Omental fat pad (tissue), 3 donors: ENCODE measurements at regions not wholly inside any gene's neighbourhood (a gene's known extent, or its start where the extent isn't known, plus 50 kb on each side); places are given as distances from the start of the nearest gene placed in this dataset.

ENCODE experiments used
- ATAC-seq: fragments of 150-250 bp; one replicate; pipeline ENCODE4 v1.9.1; 2016; ENCODE audit warnings: mild to moderate bottlenecking, moderate library complexity; ENCODE audit not compliant: low FRiP score
- DNase-seq: peaks from one replicate; pipeline ENCODE4 v3.0.0-alpha.2; 2019; ENCODE audit warnings: low spot score
- CTCF ChIP-seq, 3 donors: fragments of 450-650 bp; IDR thresholded peaks; one replicate each; pipeline ENCODE4 v1.5.1; 2016 to 2017; ENCODE audit warnings: antibody characterized with exemption in 3 of 3, mild to moderate bottlenecking in 3 of 3, moderate library complexity in 2 of 3

DNA sequence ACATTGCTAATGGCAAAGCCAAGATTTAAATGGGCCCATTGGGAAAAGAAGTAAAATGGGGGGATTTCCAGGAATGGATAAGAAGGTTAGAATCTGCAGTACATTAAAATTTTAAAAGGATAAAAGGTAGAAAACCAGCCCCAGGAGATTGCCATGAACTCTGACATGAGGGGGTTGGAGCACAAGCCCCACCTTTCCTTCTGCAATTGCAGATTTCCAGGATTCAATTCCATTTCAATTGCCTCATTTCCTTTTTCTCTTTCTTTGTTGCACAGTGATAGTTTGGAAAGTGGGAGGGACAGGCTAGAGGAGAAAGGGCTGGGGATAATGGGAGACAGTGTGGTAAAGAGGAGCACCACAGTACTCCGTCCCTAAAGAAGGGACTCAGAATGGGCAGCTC lies 238.5 kb upstream of the RAB4A start:
- TF ChIP-seq CTCF (IDR thresholded peaks at IDR 0.05): no peak
- no peak for DNase-seq
- ATAC-seq: no peak

DNA sequence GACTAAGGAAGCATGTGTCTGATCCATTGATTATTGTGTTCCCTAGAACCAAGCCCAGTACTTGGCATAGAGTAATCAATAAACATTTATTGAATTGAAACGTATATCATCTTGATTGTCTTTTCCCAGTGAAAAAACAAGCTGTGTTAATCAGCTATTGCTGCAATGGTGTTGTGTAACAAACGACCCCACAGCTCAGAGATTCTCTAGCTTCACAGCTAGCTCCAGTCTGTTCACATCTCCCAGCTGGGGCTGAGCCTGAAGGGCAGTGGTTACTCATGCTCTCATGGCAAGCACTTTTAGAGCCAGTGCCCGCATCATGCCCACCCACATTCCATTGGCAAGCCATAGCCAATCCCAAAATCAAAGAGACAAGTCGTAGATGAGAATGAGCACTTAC lies 237.4 kb upstream of the RAB4A start:
- DNase-seq (no peak), ATAC-seq (no peak)
- TF ChIP-seq CTCF (IDR thresholded peaks at IDR 0.05): no peak

- DNase-seq (no peak), ATAC-seq (no peak)
- no peak for TF ChIP-seq CTCF (IDR thresholded peaks at IDR 0.05)
Observed at GRCh38 chr1:229034342-229034741, 236.6 kb upstream of the RAB4A start.

DNA sequence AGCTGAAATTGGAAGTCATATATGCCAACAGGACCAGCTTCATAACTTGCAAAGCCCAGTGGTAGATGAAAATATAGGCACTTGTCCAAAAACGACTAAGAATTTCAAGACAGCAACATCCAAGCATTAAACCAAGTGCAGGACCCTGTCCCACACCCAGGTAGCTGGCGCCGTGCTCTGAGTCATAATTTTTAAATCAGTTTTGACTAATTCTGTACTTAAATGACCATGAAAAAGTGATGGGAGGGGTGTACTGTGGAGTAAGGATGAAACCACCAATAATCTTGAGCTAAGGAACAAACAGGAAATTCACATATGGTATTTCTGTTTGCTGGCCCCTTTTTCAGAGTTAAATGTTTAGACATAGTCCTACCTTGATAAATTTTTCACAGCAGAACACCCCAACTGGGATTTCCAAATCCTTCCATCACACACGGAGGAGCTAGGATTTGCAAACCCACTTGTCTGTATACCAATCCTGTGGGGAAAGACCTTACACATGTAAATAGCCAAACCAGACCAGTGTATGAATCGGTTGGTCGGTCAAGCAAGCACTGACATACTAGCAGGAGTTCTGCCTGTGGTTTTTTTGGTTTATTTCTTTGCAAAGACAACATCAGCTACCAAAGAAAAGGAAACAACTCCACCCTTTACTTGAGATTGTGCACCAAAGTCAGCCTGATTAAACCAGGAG lies 235.7 kb upstream of the RAB4A start:
- no peak for ATAC-seq
- TF ChIP-seq CTCF (IDR thresholded peaks at IDR 0.05): no peak
- no peak for DNase-seq

DNA sequence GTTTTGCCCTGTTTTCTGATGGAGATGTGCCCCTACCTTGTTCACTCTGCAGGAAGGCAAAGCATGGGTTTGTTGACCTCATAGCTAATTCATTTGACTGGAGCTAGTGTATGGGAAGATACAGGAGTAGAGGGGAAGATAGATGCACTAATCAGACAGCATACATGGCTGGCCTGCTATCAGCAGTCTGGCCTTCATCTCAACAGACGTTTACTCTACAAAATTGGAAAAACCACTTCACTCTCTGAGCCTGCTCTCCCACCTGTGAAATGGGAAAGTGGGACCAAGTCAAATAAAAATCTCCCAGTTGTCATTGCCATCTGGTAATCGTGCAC lies 235.2 kb upstream of the RAB4A start:
- ATAC-seq: no peak
- DNase-seq: no peak
- TF ChIP-seq CTCF (IDR thresholded peaks at IDR 0.05): no peak

DNA sequence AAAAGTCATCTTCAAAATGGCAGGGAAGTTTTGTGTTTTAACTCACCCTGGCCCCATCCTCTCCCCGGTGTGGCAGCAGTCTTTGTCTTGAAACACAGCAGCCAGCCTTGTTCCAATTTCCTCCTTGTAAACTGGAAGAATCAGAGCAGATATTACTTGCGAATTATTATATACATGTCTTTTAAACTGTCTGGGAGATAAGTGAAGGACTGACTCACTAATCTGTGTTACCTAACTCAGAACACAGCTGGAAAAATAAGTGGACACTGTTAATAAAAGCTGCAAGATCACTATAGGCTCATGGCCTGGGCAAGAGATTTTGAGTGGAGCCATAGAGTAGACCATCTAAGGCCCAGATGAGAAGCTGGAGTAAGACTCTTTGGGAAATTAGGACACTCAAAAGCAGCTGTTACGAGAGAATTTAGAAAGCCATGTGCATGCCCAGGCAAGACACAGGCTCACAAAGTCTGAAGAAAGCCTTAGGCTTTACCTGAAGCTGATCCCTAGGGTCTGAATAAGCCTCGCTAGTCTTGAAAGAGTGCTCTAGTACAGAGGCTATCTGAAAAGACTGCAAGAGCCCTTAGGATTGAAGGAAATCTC lies 233.0 kb upstream of the RAB4A start:
- DNase-seq (no peak), ATAC-seq (no peak)
- TF ChIP-seq CTCF (IDR thresholded peaks at IDR 0.05): no peak

- DNase-seq: no peak
- no peak for ATAC-seq
- no peak for TF ChIP-seq CTCF (IDR thresholded peaks at IDR 0.05)
Observed at GRCh38 chr1:229040630-229041358, 230.1 kb upstream of the RAB4A start.
